Trophoblast cell (in vitro differentiated cells and primary cell): ENCODE measurements at regions not wholly inside any gene's neighbourhood (a gene's known extent, or its start where the extent isn't known, plus 50 kb on each side); places are given as distances from the start of the nearest gene placed in this dataset.

Experiments used
- DNase-seq, 2 donors: peaks; one replicate each; pipeline ENCODE4 v3.0.0-alpha.2; 2016
- H2AFZ ChIP-seq: 2 replicates; pipeline ENCODE4 v1.6.1; 2013; ENCODE audit warnings: low read length, moderate library complexity, mild to moderate bottlenecking; ENCODE audit not compliant: insufficient read depth, poor library complexity
- H2AK5ac ChIP-seq: 2 replicates; pipeline ENCODE4 v1.6.1; 2013; ENCODE audit warnings: mild to moderate bottlenecking, low read length
- H2BK120ac ChIP-seq: 2 replicates; pipeline ENCODE4 v1.6.1; 2013; ENCODE audit warnings: low read length, mild to moderate bottlenecking, moderate library complexity; ENCODE audit not compliant: insufficient read depth, poor library complexity
- H2BK12ac ChIP-seq: 2 replicates; pipeline ENCODE4 v1.6.1; 2013; ENCODE audit warnings: mild to moderate bottlenecking, low read length, moderate library complexity
- H2BK5ac ChIP-seq: 2 replicates; pipeline ENCODE4 v1.6.1; 2013; ENCODE audit warnings: low read length, low read depth, moderate library complexity, mild to moderate bottlenecking; ENCODE audit not compliant: poor library complexity
- H3K14ac ChIP-seq: 2 replicates; pipeline ENCODE4 v1.6.1; 2013; ENCODE audit warnings: mild to moderate bottlenecking, low read length
- H3K18ac ChIP-seq: 2 replicates; pipeline ENCODE4 v1.6.1; 2013; ENCODE audit warnings: mild to moderate bottlenecking, low read length
- H3K23ac ChIP-seq: 2 replicates; pipeline ENCODE4 v1.6.1; 2013; ENCODE audit warnings: low read length
- H3K27ac ChIP-seq: 2 replicates; pipeline ENCODE4 v1.5.1; 2013; ENCODE audit warnings: low read depth, mild to moderate bottlenecking, inconsistent platforms, low read length, moderate library complexity
- H3K27me3 ChIP-seq: 2 replicates; pipeline ENCODE4 v1.6.1; 2013; ENCODE audit warnings: inconsistent platforms, mild to moderate bottlenecking, low read length, moderate library complexity; ENCODE audit not compliant: insufficient read depth
- H3K36me3 ChIP-seq, 2 experiments: 1 replicate in 1 of 2; 2 replicates in 1 of 2; pipeline ENCODE4 v1.6.1; 2013; ENCODE audit warnings: low read length in 2 of 2, mild to moderate bottlenecking in 2 of 2, moderate library complexity in 1 of 2; ENCODE audit not compliant: insufficient read depth in 2 of 2, control insufficient read depth in 1 of 2
- H3K4ac ChIP-seq: 2 replicates; pipeline ENCODE4 v1.6.1; 2013; ENCODE audit warnings: low read depth, mild to moderate bottlenecking, low read length, moderate library complexity
- H3K4me1 ChIP-seq, 2 experiments: 1 replicate in 1 of 2; 2 replicates in 1 of 2; pipeline ENCODE4 v1.6.1; 2013; ENCODE audit warnings: low read length in 2 of 2, mild to moderate bottlenecking in 2 of 2, moderate library complexity in 1 of 2; ENCODE audit not compliant: insufficient read depth in 2 of 2, control insufficient read depth in 1 of 2
- H3K4me2 ChIP-seq: 2 replicates; pipeline ENCODE4 v1.6.1; 2013; ENCODE audit warnings: inconsistent platforms, mild to moderate bottlenecking, low read length, moderate library complexity
- H3K4me3 ChIP-seq: 2 replicates; pipeline ENCODE4 v1.5.1; 2013; ENCODE audit warnings: mild to moderate bottlenecking, low read depth, low read length, inconsistent platforms
- H3K79me1 ChIP-seq: one replicate; pipeline ENCODE4 v1.6.1; 2013; ENCODE audit warnings: low read length
- H3K79me2 ChIP-seq: 2 replicates; pipeline ENCODE4 v1.6.1; 2013; ENCODE audit warnings: low read length, mild to moderate bottlenecking; ENCODE audit not compliant: control insufficient read depth, insufficient read depth, poor library complexity
- H3K9ac ChIP-seq: 2 replicates; pipeline ENCODE4 v1.6.1; 2013; ENCODE audit warnings: mild to moderate bottlenecking, low read length
- H3K9me3 ChIP-seq: 2 replicates; pipeline ENCODE4 v1.6.1; 2013; ENCODE audit warnings: low read depth, mild to moderate bottlenecking, control low read depth, inconsistent platforms, low read length; ENCODE audit not compliant: insufficient read depth
- H4K12ac ChIP-seq: 2 replicates; pipeline ENCODE4 v1.6.1; 2013; ENCODE audit warnings: low read depth, mild to moderate bottlenecking, low read length, moderate library complexity
- H4K8ac ChIP-seq: 2 replicates; pipeline ENCODE4 v1.6.1; 2013; ENCODE audit warnings: low read depth, mild to moderate bottlenecking, low read length, moderate library complexity
- H4K91ac ChIP-seq: one replicate; pipeline ENCODE4 v1.6.1; 2013; ENCODE audit warnings: low read depth, mild to moderate bottlenecking, low read length, moderate library complexity
- WGBS: extraction: QIAGEN DNeasy Blood & Tissue Kit; methylation state at CpG from one replicate; pipeline ENCODE4 v1.1.7; 2013; ENCODE audit warnings: missing lambda C conversion rate; ENCODE audit not compliant: insufficient read length, insufficient coverage; ENCODE audit errors: extremely low coverage; 5-methylcytosine and 5-hydroxymethylcytosine counted together

- no peaks in the 10 kb centered on the region for H3K4me1 ChIP-seq
- no peak overlapping the region for H4K8ac ChIP-seq
- H2AFZ ChIP-seq, result no peak overlapping the region
- no peak overlapping the region for H4K12ac ChIP-seq
- H3K4me2 ChIP-seq, result no peak overlapping the region
- no peaks in the 10 kb centered on the region for H3K79me1 ChIP-seq
- H3K27ac ChIP-seq, result no peak overlapping the region
- H3K27me3 ChIP-seq, result no peaks in the 10 kb centered on the region
- H2BK5ac ChIP-seq, result no peak overlapping the region
- H3K4ac ChIP-seq, result no peak overlapping the region
- no peak overlapping the region for H4K91ac ChIP-seq
- no peak overlapping the region for H3K9ac ChIP-seq
- no CpG with 5 or more reads among the region's 3 CpGs for WGBS
- no peak overlapping the region for H2AK5ac ChIP-seq
- H2BK12ac ChIP-seq, result no peak overlapping the region
- no peak overlapping the region for H3K23ac ChIP-seq
- DNase-seq, result no peak
- H2BK120ac ChIP-seq, result no peak overlapping the region
- no peaks in the 10 kb centered on the region for H3K79me2 ChIP-seq
- no peak overlapping the region for H3K14ac ChIP-seq
- H3K18ac ChIP-seq, result no peak overlapping the region
- no peak overlapping the region for H3K4me3 ChIP-seq
- H3K9me3 ChIP-seq, result peaks cover 5% of the 10 kb centered on the region
- peaks cover 0 to 3% of the 10 kb centered on the region in 2 experiments for H3K36me3 ChIP-seq
Measured at GRCh38 chr9:12232836-12233235, 460.3 kb upstream of the TYRP1 start.

GRCh38 chr9:12253941-12254340 lies 439.2 kb upstream of the TYRP1 start:
- no peaks in the 10 kb centered on the region for H3K27me3 ChIP-seq
- H2AFZ ChIP-seq, result no peak overlapping the region
- H2BK120ac ChIP-seq, result no peak overlapping the region
- no peak overlapping the region for H3K4me3 ChIP-seq
- H2BK12ac ChIP-seq, result no peak overlapping the region
- H4K12ac ChIP-seq, result no peak overlapping the region
- no peak overlapping the region for H2BK5ac ChIP-seq
- WGBS, result no CpG with 5 or more reads among the region's 2 CpGs
- no peak overlapping the region for H3K9ac ChIP-seq
- H3K14ac ChIP-seq, result no peak overlapping the region
- H3K36me3 ChIP-seq, result no peaks in the 10 kb centered on the region
- no peak overlapping the region for H4K91ac ChIP-seq
- no peak overlapping the region for H2AK5ac ChIP-seq
- H3K23ac ChIP-seq, result no peak overlapping the region
- no peak for DNase-seq
- H4K8ac ChIP-seq, result no peak overlapping the region
- no peak overlapping the region for H3K4me2 ChIP-seq
- H3K18ac ChIP-seq, result no peak overlapping the region
- H3K79me1 ChIP-seq, result no peaks in the 10 kb centered on the region
- no peak overlapping the region for H3K4ac ChIP-seq
- H3K9me3 ChIP-seq, result no peaks in the 10 kb centered on the region
- no peaks in the 10 kb centered on the region for H3K79me2 ChIP-seq
- no peaks in the 10 kb centered on the region for H3K4me1 ChIP-seq
- H3K27ac ChIP-seq, result no peak overlapping the region

GRCh38 chr9:12266758-12267157 lies 426.4 kb upstream of the TYRP1 start:
- Histone ChIP-seq H2AFZ (no peak overlapping the region), H3K4ac (no peak overlapping the region), H2AK5ac (no peak overlapping the region), H3K79me2 (no peaks in the 10 kb centered on the region), H3K23ac (no peak overlapping the region), H2BK12ac (no peak overlapping the region), H3K79me1 (no peaks in the 10 kb centered on the region), H3K36me3 (no peaks in the 10 kb centered on the region), H4K91ac (no peak overlapping the region), H3K27me3 (no peaks in the 10 kb centered on the region), H3K27ac (no peak overlapping the region), H4K12ac (no peak overlapping the region), H3K14ac (no peak overlapping the region), H4K8ac (no peak overlapping the region), H2BK120ac (no peak overlapping the region), H3K4me1 (no peaks in the 10 kb centered on the region), H3K9me3 (no peaks in the 10 kb centered on the region), H3K4me2 (no peak overlapping the region), H3K4me3 (no peak overlapping the region), H3K18ac (no peak overlapping the region), H2BK5ac (no peak overlapping the region), H3K9ac (no peak overlapping the region)
- no CpG with 5 or more reads among the region's 2 CpGs for WGBS
- no peak for DNase-seq

GRCh38 chr9:12271421-12271891 lies 421.7 kb upstream of the TYRP1 start:
- Histone ChIP-seq H3K36me3 (no peaks in the 10 kb centered on the region), H2BK12ac (no peak overlapping the region), H3K4me2 (no peak overlapping the region), H2BK5ac (no peak overlapping the region), H3K4me1 (no peaks in the 10 kb centered on the region), H4K12ac (no peak overlapping the region), H3K27me3 (no peaks in the 10 kb centered on the region), H3K9ac (no peak overlapping the region), H3K4me3 (no peak overlapping the region), H2AK5ac (no peak overlapping the region), H2AFZ (no peak overlapping the region), H3K4ac (no peak overlapping the region), H4K8ac (no peak overlapping the region), H2BK120ac (no peak overlapping the region), H4K91ac (no peak overlapping the region), H3K79me1 (no peaks in the 10 kb centered on the region), H3K9me3 (no peaks in the 10 kb centered on the region), H3K14ac (no peak overlapping the region), H3K79me2 (no peaks in the 10 kb centered on the region), H3K18ac (no peak overlapping the region), H3K23ac (no peak overlapping the region), H3K27ac (no peak overlapping the region)
- no peak for DNase-seq
- no CpG with 5 or more reads among the region's 3 CpGs for WGBS
